Suprapubic skin (tissue), 3 donors: ENCODE measurements at regions not wholly inside any gene's neighbourhood (a gene's known extent, or its start where the extent isn't known, plus 50 kb on each side); places are given as distances from the start of the nearest gene placed in this dataset.

Source experiments
- CTCF ChIP-seq, 2 donors: fragments of 200-600 bp in 1 of 2; fragments of 450-650 bp in 1 of 2; sonication (generic) in 1 of 2; IDR thresholded peaks; one replicate each; pipeline ENCODE4 v1.5.1; 2016 to 2019; ENCODE audit warnings: antibody characterized with exemption in 2 of 2, mild to moderate bottlenecking in 1 of 2, moderate library complexity in 1 of 2
- POLR2AphosphoS5 ChIP-seq, 3 donors: sonication (generic); formaldehyde crosslinking; IDR thresholded peaks; one replicate each; pipeline ENCODE4 v1.6.1; 2017; ENCODE audit warnings: antibody characterized with exemption in 3 of 3

- no peak for TF ChIP-seq POLR2AphosphoS5 (IDR thresholded peaks at IDR 0.05)
- TF ChIP-seq CTCF (IDR thresholded peaks at IDR 0.05) = no peak
Observed at GRCh38 chr1:201648066-201648906, 109.4 kb downstream of the NAV1 start.
